SK-N-SH treated with all-trans-retinoic acid at 6 μM for 48 hours (cell line): ENCODE measurements at regions not wholly inside any gene's neighbourhood (a gene's known extent, or its start where the extent isn't known, plus 50 kb on each side); places are given as distances from the start of the nearest gene placed in this dataset.

Experiments
- ATAC-seq: fragments of 200-7000 bp; cut with Tn5 transposase; 3 replicates; pipeline ENCODE4 v1.9.1; 2020; ENCODE audit warnings: mild to moderate bottlenecking, moderate library complexity
- ARNTL ChIP-seq: fragments of 450-650 bp; formaldehyde crosslinking; IDR thresholded peaks from 2 replicates; pipeline ENCODE4 v1.5.0; 2020; ENCODE audit warnings: low read depth, mild to moderate bottlenecking, moderate library complexity, borderline replicate concordance
- BACH2 ChIP-seq: fragments of 250-450 bp; sonication (Bioruptor Pico); IDR thresholded peaks from 2 replicates; pipeline ENCODE4 v1.9.0; 2021; ENCODE audit warnings: mild to moderate bottlenecking, borderline replicate concordance
- CSDC2 ChIP-seq: fragments of 250-450 bp; sonication (Bioruptor Pico); IDR thresholded peaks from 2 replicates; pipeline ENCODE4 v1.5.0; 2020; ENCODE audit warnings: mild to moderate bottlenecking, moderate library complexity
- ISL1 ChIP-seq: fragments of 250-450 bp; sonication (Bioruptor Pico); IDR thresholded peaks from 2 replicates; pipeline ENCODE4 v2.1.2; 2022; ENCODE audit warnings: mild to moderate bottlenecking, moderate library complexity
- OSR1 ChIP-seq: fragments of 250-450 bp; sonication (Bioruptor Pico); IDR thresholded peaks from 2 replicates; pipeline ENCODE4 v1.8.0; 2022; ENCODE audit warnings: moderate library complexity, mild to moderate bottlenecking, inconsistent platforms
- PPARA ChIP-seq: fragments of 250-450 bp; sonication (Bioruptor Pico); IDR thresholded peaks from 2 replicates; pipeline ENCODE4 v1.5.0; 2020; ENCODE audit warnings: mild to moderate bottlenecking, borderline replicate concordance
- RARB ChIP-seq: fragments of 250-450 bp; sonication (Bioruptor Pico); IDR thresholded peaks from 2 replicates; pipeline ENCODE4 v1.8.0; 2021; ENCODE audit warnings: mild to moderate bottlenecking, moderate library complexity
- SNAI2 ChIP-seq: fragments of 250-450 bp; sonication (Bioruptor Pico); IDR thresholded peaks from 2 replicates; pipeline ENCODE4 v1.5.0; 2020; ENCODE audit warnings: mild to moderate bottlenecking, moderate library complexity
- TCF4 ChIP-seq: fragments of 250-450 bp; sonication (Bioruptor Pico); IDR thresholded peaks from 2 replicates; pipeline ENCODE4 v1.8.0; 2021; ENCODE audit warnings: mild to moderate bottlenecking, moderate library complexity, borderline replicate concordance
- TOX ChIP-seq: fragments of 250-450 bp; sonication (Bioruptor Pico); IDR thresholded peaks from 2 replicates; pipeline ENCODE4 v1.8.0; 2021; ENCODE audit warnings: mild to moderate bottlenecking, moderate library complexity, borderline replicate concordance
- ZC3H10 ChIP-seq: fragments of 250-450 bp; sonication (Bioruptor Pico); IDR thresholded peaks from 2 replicates; pipeline ENCODE4 v1.5.1; 2021; ENCODE audit warnings: mild to moderate bottlenecking, moderate library complexity
- ZFP3 ChIP-seq: fragments of 250-450 bp; sonication (Bioruptor Pico); IDR thresholded peaks from 2 replicates; pipeline ENCODE4 v1.5.0; 2020; ENCODE audit warnings: mild to moderate bottlenecking, moderate library complexity
- ZFP30 ChIP-seq: fragments of 450-650 bp; formaldehyde crosslinking; IDR thresholded peaks from 2 replicates; pipeline ENCODE4 v1.5.0; 2022; ENCODE audit warnings: mild to moderate bottlenecking, moderate library complexity
- ZNF565 ChIP-seq: fragments of 450-650 bp; formaldehyde crosslinking; conservative IDR thresholded peaks from 2 replicates; pipeline ENCODE4 v1.5.0; 2020; ENCODE audit warnings: low read depth, mild to moderate bottlenecking, moderate library complexity
- ZNF70 ChIP-seq: fragments of 450-650 bp; formaldehyde crosslinking; IDR thresholded peaks from 2 replicates; pipeline ENCODE4 v1.5.0; 2020; ENCODE audit warnings: mild to moderate bottlenecking, moderate library complexity
- ZNF8 ChIP-seq: fragments of 450-650 bp; formaldehyde crosslinking; IDR thresholded peaks from 2 replicates; pipeline ENCODE4 v1.5.0; 2020; ENCODE audit warnings: mild to moderate bottlenecking, moderate library complexity
- TF ChIP-seq, protein P1 (sequence below): fragments of 250-450 bp; sonication (Bioruptor Pico); IDR thresholded peaks from 2 replicates; pipeline ENCODE4 v1.5.1; 2021; ENCODE audit warnings: mild to moderate bottlenecking, moderate library complexity
- TF ChIP-seq, protein P2 (sequence below): fragments of 250-450 bp; sonication (Bioruptor Pico); IDR thresholded peaks from 2 replicates; pipeline ENCODE4 v1.8.0; 2021; ENCODE audit warnings: low read depth, mild to moderate bottlenecking, moderate library complexity, borderline replicate concordance
- TF ChIP-seq, protein P3 (sequence below): fragments of 250-450 bp; sonication (Bioruptor Pico); IDR thresholded peaks from 2 replicates; pipeline ENCODE4 v1.5.1; 2020; ENCODE audit warnings: low read depth, mild to moderate bottlenecking, moderate library complexity
- TF ChIP-seq, protein P4 (sequence below): fragments of 250-450 bp; sonication (Bioruptor Pico); IDR thresholded peaks from 2 replicates; pipeline ENCODE4 v1.5.0; 2020; ENCODE audit warnings: mild to moderate bottlenecking, moderate library complexity

DNA sequence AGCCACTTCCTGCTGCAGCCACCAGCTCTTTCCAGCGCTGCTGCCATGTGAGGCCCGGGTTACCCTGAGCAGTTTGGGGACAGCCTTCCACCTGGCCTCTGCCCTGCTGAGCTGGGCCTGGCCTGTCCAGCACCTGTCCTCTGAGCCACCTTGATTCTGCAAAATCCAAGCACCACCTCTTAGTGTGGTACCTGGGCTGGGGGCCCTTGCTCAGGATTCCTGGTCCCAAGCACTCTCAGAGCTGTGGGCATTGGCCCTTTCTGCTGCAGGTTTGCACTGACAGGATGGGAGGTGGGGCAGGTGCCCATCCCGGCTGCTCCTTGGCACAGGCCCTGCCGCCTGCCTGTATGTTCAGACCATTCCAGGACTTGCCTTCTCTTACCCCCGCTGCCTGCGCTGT, 309.2 kb upstream of the IRX4 start:
- ATAC-seq: no peak
- TF ChIP-seq OSR1 (CRISPR knock-in tag): no peak
- TF ChIP-seq SNAI2 (CRISPR knock-in tag): no peak
- no peak for TF ChIP-seq ZNF8 (CRISPR knock-in tag)
- no peak for TF ChIP-seq ZC3H10 (CRISPR knock-in tag)
- TF ChIP-seq, protein P1, sequence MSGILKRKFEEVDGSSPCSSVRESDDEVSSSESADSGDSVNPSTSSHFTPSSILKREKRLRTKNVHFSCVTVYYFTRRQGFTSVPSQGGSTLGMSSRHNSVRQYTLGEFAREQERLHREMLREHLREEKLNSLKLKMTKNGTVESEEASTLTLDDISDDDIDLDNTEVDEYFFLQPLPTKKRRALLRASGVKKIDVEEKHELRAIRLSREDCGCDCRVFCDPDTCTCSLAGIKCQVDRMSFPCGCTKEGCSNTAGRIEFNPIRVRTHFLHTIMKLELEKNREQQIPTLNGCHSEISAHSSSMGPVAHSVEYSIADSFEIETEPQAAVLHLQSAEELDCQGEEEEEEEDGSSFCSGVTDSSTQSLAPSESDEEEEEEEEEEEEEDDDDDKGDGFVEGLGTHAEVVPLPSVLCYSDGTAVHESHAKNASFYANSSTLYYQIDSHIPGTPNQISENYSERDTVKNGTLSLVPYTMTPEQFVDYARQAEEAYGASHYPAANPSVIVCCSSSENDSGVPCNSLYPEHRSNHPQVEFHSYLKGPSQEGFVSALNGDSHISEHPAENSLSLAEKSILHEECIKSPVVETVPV: no peak
- TF ChIP-seq, protein P2, sequence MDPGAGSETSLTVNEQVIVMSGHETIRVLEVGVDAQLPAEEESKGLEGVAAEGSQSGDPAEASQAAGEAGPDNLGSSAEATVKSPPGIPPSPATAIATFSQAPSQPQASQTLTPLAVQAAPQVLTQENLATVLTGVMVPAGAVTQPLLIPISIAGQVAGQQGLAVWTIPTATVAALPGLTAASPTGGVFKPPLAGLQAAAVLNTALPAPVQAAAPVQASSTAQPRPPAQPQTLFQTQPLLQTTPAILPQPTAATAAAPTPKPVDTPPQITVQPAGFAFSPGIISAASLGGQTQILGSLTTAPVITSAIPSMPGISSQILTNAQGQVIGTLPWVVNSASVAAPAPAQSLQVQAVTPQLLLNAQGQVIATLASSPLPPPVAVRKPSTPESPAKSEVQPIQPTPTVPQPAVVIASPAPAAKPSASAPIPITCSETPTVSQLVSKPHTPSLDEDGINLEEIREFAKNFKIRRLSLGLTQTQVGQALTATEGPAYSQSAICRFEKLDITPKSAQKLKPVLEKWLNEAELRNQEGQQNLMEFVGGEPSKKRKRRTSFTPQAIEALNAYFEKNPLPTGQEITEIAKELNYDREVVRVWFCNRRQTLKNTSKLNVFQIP (CRISPR knock-in tag): no peak
- TF ChIP-seq TCF4 (CRISPR knock-in tag): no peak
- TF ChIP-seq ISL1: no peak
- TF ChIP-seq, all 23 proteins: peak for 0

DNA sequence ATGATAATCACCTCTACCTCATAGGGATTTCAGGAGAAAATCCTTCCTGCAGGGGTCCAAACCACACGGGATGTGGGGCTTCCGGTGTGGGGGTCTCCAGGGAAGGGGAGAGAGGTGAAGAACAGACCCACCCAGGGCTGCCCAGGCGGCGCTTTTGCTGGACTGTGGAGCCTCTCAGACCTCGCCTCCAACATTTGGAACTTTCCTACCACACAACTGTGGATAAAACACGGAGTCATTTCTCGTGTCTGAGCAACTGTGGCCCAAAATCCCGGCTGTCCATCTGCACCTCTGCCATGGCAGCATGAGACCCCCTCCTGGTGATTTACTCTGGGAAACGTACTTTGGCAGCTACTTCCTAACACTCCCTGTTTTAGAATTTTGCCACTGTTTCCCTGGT, 307.8 kb upstream of the IRX4 start:
- ATAC-seq: no peak
- TF ChIP-seq RARB (CRISPR knock-in tag) (no peak), ISL1 (no peak), PPARA (CRISPR knock-in tag) (no peak), BACH2 (CRISPR knock-in tag) (no peak), CSDC2 (CRISPR knock-in tag) (no peak), ZNF565 (no peak), ZFP30 (CRISPR knock-in tag) (no peak), ARNTL (CRISPR knock-in tag) (no peak), ZNF70 (no peak)
- TF ChIP-seq, protein P2 (CRISPR knock-in tag): no peak
- TF ChIP-seq, protein P3, sequence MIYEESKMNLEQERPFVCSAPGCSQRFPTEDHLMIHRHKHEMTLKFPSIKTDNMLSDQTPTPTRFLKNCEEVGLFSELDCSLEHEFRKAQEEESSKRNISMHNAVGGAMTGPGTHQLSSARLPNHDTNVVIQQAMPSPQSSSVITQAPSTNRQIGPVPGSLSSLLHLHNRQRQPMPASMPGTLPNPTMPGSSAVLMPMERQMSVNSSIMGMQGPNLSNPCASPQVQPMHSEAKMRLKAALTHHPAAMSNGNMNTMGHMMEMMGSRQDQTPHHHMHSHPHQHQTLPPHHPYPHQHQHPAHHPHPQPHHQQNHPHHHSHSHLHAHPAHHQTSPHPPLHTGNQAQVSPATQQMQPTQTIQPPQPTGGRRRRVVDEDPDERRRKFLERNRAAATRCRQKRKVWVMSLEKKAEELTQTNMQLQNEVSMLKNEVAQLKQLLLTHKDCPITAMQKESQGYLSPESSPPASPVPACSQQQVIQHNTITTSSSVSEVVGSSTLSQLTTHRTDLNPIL (CRISPR knock-in tag): no peak
- TF ChIP-seq, protein P4, sequence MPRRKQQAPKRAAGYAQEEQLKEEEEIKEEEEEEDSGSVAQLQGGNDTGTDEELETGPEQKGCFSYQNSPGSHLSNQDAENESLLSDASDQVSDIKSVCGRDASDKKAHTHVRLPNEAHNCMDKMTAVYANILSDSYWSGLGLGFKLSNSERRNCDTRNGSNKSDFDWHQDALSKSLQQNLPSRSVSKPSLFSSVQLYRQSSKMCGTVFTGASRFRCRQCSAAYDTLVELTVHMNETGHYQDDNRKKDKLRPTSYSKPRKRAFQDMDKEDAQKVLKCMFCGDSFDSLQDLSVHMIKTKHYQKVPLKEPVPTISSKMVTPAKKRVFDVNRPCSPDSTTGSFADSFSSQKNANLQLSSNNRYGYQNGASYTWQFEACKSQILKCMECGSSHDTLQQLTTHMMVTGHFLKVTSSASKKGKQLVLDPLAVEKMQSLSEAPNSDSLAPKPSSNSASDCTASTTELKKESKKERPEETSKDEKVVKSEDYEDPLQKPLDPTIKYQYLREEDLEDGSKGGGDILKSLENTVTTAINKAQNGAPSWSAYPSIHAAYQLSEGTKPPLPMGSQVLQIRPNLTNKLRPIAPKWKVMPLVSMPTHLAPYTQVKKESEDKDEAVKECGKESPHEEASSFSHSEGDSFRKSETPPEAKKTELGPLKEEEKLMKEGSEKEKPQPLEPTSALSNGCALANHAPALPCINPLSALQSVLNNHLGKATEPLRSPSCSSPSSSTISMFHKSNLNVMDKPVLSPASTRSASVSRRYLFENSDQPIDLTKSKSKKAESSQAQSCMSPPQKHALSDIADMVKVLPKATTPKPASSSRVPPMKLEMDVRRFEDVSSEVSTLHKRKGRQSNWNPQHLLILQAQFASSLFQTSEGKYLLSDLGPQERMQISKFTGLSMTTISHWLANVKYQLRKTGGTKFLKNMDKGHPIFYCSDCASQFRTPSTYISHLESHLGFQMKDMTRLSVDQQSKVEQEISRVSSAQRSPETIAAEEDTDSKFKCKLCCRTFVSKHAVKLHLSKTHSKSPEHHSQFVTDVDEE (CRISPR knock-in tag): no peak
- TF ChIP-seq, protein P1: no peak

DNA sequence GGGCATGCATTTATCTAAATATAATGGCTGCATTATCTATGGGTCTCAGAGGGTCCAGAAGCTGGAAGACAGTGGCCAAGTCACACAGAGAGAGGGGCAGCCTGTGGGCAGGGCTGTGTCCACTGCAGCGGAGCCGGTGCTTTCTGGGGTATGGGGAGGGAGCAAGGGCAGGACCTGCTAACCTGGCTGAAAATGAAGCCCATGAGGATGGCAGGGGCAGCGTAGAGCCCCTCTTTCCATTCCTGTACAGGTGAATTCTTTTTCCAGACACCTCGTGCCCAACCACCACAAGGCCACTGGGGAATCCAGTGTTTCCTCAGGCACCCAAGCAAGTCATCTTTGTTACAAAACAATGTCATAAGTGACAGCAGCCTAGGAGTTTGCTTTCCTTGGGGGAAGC, 305.9 kb upstream of the IRX4 start:
- no peak for ATAC-seq
- no peak for TF ChIP-seq ZFP3
- TF ChIP-seq, protein P3 (CRISPR knock-in tag): no peak
- TF ChIP-seq TOX: no peak
- TF ChIP-seq, protein P1: no peak
- TF ChIP-seq, protein P4 (CRISPR knock-in tag): no peak
